K562 (cell line): ENCODE measurements at regions not wholly inside any gene's neighbourhood (a gene's known extent, or its start where the extent isn't known, plus 50 kb on each side); places are given as distances from the start of the nearest gene placed in this dataset.

Experiments
- CHD1 ChIP-seq: fragments of 200-600 bp; sonication (generic); IDR thresholded peaks from one replicate; pipeline ENCODE4 v1.6.1; 2012; ENCODE audit warnings: mild to moderate bottlenecking, moderate library complexity, low read length, inconsistent platforms
- ETS2 ChIP-seq: IDR thresholded peaks from 2 replicates; pipeline ENCODE4 v1.6.1; 2016; ENCODE audit warnings: borderline replicate concordance, missing genetic modification characterization, mild to moderate bottlenecking, moderate library complexity, missing compliant biosample characterization; ENCODE audit not compliant: poor library complexity, severe bottlenecking
- GABPA ChIP-seq: fragments of 200-800 bp; sonication (Bioruptor generic); conservative IDR thresholded peaks from 2 replicates; pipeline ENCODE4 v1.6.1; 2016; ENCODE audit warnings: low read depth, missing genetic modification characterization, missing compliant biosample characterization
- POLR2AphosphoS5 ChIP-seq: IDR thresholded peaks from 2 replicates; pipeline ENCODE4 v1.6.1; 2011; ENCODE audit warnings: mild to moderate bottlenecking, low read depth, low read length, moderate library complexity; ENCODE audit not compliant: control insufficient read depth, insufficient read depth
- SOX6 ChIP-seq: fragments of 450-650 bp; IDR thresholded peaks from 2 replicates; pipeline ENCODE4 v1.6.1; 2014; ENCODE audit warnings: mild to moderate bottlenecking
- ZNF707 ChIP-seq: fragments of 250-450 bp; sonication (Bioruptor Pico); conservative IDR thresholded peaks from 2 replicates; pipeline ENCODE4 v1.8.0; 2022; ENCODE audit warnings: inconsistent platforms, mild to moderate bottlenecking, moderate library complexity
- ZNF76 ChIP-seq: fragments of 250-450 bp; sonication (Bioruptor Pico); IDR thresholded peaks from 2 replicates; pipeline ENCODE4 v1.4.0; 2020; ENCODE audit warnings: mild to moderate bottlenecking, moderate library complexity, borderline replicate concordance
- TF ChIP-seq, protein P1 (sequence below): fragments of 250-450 bp; sonication (Bioruptor Pico); IDR thresholded peaks from 2 replicates; pipeline ENCODE4 v1.5.0; 2020; ENCODE audit warnings: mild to moderate bottlenecking, borderline replicate concordance
- TF ChIP-seq, protein P2 (sequence below): sonication (generic); formaldehyde crosslinking; IDR thresholded peaks from 2 replicates; pipeline ENCODE4 v1.8.0; 2022; ENCODE audit warnings: missing genetic modification reagents, mild to moderate bottlenecking, borderline replicate concordance
- TF ChIP-seq, protein P3 (sequence below): fragments of 250-450 bp; sonication (Bioruptor Pico); IDR thresholded peaks from 2 replicates; pipeline ENCODE4 v1.4.0; 2020; ENCODE audit warnings: mild to moderate bottlenecking, moderate library complexity
- TF ChIP-seq, protein P4 (sequence below): sonication (generic); formaldehyde crosslinking; IDR thresholded peaks from 2 replicates; pipeline ENCODE4 v1.8.0; 2022; ENCODE audit warnings: missing genetic modification reagents, mild to moderate bottlenecking, moderate library complexity, borderline replicate concordance

DNA sequence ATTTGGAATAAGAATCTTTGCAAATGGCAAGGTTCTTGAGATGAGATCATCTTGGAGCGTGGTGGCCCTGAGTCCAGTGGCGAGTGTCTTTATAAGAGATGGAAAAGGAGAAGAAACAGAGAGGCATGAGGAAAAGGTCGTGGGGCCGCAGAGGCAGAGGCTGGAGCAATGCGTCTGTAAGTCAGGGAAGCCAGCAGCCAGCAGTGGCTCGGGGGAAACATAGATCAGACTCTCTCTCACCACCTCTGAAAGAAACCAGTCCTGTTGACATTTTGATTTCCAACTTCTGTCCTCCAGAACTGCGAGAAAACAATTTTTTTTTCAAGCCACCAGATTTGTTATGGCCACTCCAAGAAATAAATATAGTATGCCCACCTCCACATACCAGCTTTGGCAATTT lies 226.6 kb downstream of the TFAP2C start:
- TF ChIP-seq, protein P1, sequence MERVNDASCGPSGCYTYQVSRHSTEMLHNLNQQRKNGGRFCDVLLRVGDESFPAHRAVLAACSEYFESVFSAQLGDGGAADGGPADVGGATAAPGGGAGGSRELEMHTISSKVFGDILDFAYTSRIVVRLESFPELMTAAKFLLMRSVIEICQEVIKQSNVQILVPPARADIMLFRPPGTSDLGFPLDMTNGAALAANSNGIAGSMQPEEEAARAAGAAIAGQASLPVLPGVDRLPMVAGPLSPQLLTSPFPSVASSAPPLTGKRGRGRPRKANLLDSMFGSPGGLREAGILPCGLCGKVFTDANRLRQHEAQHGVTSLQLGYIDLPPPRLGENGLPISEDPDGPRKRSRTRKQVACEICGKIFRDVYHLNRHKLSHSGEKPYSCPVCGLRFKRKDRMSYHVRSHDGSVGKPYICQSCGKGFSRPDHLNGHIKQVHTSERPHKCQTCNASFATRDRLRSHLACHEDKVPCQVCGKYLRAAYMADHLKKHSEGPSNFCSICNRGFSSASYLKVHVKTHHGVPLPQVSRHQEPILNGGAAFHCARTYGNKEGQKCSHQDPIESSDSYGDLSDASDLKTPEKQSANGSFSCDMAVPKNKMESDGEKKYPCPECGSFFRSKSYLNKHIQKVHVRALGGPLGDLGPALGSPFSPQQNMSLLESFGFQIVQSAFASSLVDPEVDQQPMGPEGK (CRISPR knock-in tag): no peak
- TF ChIP-seq ZNF76 (no peak), POLR2AphosphoS5 (no peak), CHD1 (no peak), ZNF707 (CRISPR knock-in tag) (no peak), SOX6 (no peak), GABPA (tag) (no peak), ETS2 (tag) (no peak)
- TF ChIP-seq, protein P2, sequence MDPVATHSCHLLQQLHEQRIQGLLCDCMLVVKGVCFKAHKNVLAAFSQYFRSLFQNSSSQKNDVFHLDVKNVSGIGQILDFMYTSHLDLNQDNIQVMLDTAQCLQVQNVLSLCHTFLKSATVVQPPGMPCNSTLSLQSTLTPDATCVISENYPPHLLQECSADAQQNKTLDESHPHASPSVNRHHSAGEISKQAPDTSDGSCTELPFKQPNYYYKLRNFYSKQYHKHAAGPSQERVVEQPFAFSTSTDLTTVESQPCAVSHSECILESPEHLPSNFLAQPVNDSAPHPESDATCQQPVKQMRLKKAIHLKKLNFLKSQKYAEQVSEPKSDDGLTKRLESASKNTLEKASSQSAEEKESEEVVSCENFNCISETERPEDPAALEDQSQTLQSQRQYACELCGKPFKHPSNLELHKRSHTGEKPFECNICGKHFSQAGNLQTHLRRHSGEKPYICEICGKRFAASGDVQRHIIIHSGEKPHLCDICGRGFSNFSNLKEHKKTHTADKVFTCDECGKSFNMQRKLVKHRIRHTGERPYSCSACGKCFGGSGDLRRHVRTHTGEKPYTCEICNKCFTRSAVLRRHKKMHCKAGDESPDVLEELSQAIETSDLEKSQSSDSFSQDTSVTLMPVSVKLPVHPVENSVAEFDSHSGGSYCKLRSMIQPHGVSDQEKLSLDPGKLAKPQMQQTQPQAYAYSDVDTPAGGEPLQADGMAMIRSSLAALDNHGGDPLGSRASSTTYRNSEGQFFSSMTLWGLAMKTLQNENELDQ (CRISPR knock-in tag): no peak
- TF ChIP-seq, protein P3, sequence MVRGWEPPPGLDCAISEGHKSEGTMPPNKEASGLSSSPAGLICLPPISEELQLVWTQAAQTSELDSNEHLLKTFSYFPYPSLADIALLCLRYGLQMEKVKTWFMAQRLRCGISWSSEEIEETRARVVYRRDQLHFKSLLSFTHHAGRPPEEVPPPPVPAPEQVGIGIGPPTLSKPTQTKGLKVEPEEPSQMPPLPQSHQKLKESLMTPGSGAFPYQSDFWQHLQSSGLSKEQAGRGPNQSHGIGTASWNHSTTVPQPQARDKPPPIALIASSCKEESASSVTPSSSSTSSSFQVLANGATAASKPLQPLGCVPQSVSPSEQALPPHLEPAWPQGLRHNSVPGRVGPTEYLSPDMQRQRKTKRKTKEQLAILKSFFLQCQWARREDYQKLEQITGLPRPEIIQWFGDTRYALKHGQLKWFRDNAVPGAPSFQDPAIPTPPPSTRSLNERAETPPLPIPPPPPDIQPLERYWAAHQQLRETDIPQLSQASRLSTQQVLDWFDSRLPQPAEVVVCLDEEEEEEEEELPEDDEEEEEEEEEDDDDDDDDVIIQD: no peak
- TF ChIP-seq, protein P4, sequence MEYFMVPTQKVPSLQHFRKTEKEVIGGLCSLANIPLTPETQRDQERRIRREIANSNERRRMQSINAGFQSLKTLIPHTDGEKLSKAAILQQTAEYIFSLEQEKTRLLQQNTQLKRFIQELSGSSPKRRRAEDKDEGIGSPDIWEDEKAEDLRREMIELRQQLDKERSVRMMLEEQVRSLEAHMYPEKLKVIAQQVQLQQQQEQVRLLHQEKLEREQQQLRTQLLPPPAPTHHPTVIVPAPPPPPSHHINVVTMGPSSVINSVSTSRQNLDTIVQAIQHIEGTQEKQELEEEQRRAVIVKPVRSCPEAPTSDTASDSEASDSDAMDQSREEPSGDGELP (CRISPR knock-in tag): no peak
